GM19452 (cell line): ENCODE measurements at regions not wholly inside any gene's neighbourhood (a gene's known extent, or its start where the extent isn't known, plus 50 kb on each side); places are given as distances from the start of the nearest gene placed in this dataset.

Source experiments
- ATAC-seq: cut with Tn5 transposase; IDR thresholded peaks from one replicate; pipeline ENCODE4 v1.9.1; 2021; ENCODE audit not compliant: unreplicated experiment

GRCh38 chrX:45714866-45715265, 514.2 kb upstream of the DIPK2B start:
- ATAC-seq: no peak

- no peak for ATAC-seq
Measured at GRCh38 chrX:45712067-45712466, 511.4 kb upstream of the DIPK2B start.

DNA sequence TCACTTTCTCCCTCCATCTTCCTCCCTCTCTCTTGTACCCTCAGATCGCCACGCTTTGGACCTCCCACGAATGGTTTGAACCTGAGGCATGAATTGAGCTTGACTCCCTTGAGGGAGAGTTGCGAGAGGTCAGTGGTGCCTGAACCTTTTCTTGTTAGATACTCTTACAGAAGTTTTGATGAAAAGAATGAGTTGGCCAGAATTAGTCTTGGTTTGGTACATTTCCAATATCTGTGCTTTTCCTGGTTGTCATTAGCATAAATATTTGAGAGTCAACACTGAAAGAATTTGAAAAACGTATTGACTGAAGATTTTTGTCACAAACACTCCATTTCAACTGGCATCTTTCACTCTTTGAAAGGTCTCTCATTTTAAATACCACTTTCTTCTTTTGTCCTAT, 510.6 kb upstream of the DIPK2B start:
- no peak for ATAC-seq

- peak; percentile 88 for ATAC-seq
Measured at GRCh38 chrX:45710081-45710801, 509.6 kb upstream of the DIPK2B start.

DNA sequence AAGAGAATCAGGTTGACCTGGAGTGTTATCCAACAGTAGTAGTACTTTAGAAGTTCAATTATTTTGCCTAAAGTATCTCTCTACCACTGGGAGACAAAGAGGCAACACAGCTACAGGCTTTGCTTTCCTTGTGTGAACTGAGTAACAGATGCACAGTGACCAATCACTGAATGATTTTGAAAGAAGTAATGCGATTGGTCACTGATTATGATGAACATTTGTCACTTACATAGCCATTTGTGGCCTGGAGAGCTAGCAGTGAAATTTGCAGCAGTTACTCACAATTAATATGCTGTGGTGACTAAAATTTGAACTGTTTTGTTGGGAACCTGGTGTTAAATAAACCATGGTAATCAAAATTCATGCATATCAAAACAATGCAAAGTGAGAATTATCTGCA, 508.7 kb upstream of the DIPK2B start:
- no peak for ATAC-seq

- ATAC-seq: no peak
Measured at GRCh38 chrX:45699158-45699557, 498.5 kb upstream of the DIPK2B start.

GRCh38 chrX:45697591-45697990, 496.9 kb upstream of the DIPK2B start:
- ATAC-seq: no peak

DNA sequence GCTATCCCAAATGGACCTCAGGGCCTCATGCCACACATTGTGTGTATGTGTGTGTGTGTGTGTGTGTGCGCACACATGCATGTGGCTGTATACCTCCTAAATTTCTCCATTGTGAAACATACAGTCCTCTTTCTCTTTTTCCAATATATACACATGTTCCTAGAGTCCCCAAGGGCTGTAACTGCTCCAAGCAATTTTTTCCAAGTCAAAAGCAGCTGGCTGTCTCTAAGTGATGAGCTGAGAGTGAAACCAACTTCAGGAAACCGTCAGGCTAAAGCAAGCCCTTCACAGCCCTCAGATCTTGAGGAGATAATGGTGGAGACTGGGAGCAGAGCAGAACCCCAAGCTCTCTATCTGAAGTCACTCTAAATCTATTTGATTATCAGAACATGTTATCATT, 496.1 kb upstream of the DIPK2B start:
- ATAC-seq: no peak

GRCh38 chrX:45689971-45690370, 489.3 kb upstream of the DIPK2B start:
- no peak for ATAC-seq

DNA sequence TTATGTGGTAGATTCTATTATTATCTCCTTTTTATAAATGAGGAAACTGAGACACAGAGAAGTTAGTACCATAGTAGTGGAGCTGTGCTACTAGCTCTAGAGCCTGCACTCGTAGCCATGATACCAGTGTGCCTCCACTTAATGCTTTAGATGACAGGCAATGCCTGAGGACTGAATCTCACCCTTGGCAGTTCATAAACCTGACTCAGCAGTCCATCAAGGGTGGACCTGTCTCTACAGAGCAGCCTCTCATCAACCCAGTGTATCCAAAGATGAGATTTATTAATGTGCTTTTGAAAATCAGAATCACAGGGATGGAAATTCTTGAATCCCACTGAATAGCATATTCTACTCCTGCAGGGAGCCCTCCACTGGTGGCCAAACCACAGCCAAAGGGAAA, 483.2 kb upstream of the DIPK2B start:
- ATAC-seq: no peak

DNA sequence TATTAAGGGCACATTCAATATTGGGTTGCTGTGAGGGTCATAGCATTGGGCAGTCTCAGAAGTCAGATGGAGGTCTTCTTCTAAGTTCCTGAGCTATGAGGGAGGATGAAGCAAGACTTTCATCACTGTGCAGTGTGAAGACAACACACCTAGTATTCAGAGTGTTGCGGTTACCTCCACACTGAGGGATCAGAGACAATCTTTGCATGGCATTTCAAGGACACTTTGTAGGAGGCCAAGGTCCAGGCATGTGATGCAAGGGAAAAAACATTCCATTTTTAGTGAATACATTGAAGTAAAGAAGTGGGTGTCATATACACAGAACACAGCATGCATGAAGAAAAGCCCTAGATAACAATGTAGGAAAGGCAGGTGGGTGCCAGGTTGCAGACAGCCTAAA, 481.2 kb upstream of the DIPK2B start:
- ATAC-seq: no peak

- no peak for ATAC-seq
Measured at GRCh38 chrX:45669715-45670340, 469.2 kb upstream of the DIPK2B start.

DNA sequence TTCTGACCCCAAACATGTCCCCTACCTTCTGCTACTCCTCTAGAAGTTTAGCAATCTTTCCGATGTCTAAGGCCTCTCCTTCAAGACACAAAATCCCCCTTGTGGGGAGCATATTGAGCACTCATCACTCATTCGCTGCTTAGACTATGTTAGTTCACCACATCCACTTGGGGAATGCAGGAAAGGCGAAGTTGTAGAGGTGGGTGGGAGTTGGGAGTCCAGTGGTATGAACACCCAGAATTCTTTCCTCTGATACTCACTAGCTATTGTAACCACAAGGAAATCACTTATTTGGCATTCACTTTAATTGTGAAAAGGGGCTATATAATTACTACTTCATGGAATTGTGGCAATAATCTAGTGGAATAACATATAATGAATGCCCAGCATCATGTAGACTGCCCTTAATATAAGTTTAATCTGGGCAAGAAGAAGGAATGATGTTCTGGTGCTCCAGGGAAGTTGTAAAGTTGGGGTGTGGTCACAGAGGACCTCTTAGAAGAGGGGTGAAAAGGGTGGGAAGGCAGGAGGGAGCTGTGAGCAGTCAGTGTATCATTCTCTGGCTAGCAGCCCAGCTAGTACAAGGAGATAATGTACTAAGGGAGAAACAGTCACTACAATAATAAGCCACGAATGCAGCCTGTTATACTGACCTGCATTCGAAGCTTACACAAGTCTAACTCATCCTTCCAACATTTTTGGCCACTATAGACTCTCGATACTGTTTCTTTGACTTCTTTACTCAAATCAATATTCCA, 468.2 kb upstream of the DIPK2B start:
- no peak for ATAC-seq

DNA sequence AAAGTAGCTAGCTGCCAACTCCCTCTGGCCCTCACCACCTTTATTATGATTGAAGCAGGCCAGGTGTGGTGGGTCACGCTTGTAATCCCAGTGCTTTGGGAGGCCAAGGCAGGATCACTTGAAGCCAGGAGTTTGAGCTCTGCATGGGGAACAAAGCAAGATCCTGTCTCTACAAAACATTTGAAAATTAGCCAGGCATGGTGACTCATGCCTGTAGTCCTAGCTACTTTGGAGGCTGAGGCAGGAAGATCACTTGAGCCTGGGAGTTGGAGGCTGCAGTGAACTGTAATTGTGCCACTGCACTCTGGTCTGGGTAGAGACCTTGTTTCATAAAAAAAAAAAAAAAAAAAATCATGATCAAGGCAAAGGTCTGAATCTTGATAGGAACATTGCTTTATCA, 467.0 kb upstream of the DIPK2B start:
- ATAC-seq: no peak

DNA sequence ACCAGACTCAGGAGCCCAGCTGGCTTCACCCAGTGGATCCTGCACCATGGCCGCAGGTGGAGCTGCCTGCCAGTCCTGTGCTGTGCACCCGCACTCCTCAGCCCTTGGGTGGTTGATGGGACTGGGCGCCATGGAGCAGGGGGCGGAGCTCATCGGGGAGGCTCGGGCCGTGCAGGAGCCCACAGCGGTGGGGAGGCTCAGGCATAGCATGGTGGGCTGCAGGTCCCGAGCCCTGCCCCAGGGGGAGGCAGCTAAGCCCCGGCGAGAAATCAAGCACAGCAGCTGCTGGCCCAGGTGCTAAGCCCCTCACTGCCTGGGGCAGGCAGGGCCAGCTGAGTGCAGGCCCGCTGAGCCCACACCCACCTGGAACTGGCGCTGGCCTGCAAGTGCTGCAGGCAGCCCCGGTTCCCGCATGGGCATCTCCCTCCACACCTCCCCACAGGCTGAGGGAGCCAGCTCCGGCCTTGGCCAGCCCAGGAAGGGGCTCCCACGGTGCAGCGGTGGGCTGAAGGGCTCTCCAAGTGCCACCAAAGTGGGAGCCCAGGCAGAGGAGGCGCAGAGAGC, 464.1 kb upstream of the DIPK2B start:
- ATAC-seq: no peak

- no peak for ATAC-seq
Measured at GRCh38 chrX:45660477-45660876, 459.8 kb upstream of the DIPK2B start.

- ATAC-seq: no peak
Measured at GRCh38 chrX:45633419-45633818, 432.7 kb upstream of the DIPK2B start.

DNA sequence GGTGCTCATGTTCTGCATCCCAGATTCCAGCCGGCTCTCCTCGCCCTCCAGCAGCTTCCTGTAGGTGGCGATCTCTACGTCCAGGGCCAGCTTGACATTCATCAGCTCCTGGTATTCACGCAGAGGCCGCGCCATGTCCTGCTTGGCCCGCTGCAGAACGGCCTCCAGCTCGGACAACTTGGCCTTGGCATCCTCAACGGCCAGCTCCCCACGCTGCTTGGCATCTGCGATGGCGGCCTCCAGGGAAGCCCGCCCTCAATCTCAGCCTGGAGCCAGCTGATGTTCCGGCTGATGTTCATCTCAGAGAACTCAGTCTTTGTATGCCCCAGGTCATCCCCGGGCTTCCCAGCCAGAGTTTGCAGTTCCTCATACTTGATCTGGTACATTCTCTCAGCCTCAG, 431.8 kb upstream of the DIPK2B start:
- no peak for ATAC-seq

DNA sequence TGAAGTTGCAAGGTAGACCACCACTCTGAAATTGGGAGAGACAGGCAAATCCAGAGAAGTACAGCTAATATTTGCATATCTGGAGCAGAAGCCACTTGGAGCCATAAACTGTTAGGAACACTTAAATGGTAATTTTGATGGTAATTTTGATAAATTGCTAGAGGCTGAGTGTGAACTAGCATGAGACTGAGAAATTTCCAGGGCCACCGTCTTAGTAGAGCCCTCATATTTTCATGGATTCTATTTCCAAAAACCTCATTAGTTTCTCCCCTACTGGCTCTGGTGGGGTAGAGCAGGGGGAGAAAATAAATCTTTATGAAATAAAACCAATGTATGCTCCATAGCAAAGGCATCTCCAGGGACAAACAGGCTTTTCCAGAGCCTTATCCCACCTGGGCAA, 429.4 kb upstream of the DIPK2B start:
- ATAC-seq: no peak

DNA sequence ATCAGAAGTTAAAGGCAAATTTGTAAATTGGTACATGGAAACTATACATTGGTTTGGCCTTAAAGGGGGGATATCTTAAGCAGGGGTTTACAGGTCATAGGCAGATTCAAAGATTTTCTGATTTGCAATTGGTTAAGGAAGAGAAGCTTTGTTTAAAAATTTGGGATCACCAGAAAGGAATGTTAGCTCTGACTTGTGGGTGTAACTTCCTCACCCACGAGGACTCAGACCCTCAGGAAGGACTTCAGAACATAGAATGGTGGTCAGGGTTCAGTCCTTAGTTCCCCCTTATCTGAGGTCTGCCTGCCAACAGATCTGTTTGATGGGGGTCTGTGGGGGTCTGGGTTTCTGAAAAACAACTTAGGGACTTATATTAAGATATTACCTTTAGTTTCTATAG, 427.4 kb upstream of the DIPK2B start:
- ATAC-seq: no peak

- ATAC-seq: no peak
Measured at GRCh38 chrX:45623266-45623665, 422.6 kb upstream of the DIPK2B start.

DNA sequence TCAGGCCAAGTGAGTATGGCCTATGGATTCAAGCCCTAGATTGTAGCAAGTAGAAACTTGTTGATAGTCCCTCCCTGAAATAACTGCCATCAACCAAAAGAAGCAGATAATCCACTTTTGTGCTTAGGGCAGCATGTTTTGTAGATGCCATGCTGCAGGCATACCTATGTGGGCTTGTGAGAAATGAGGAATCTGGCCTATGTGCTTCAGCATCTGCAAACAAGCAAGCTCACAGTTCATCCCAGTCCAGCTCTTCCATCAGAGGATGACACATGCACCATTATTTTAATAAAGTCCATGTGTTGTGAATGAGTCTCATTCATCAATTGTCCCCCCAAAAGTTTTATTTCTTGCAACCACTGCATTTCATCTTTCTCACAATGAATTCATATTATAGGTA, 421.9 kb upstream of the DIPK2B start:
- ATAC-seq: no peak
